ENCODE measurements at regions not wholly inside any gene's neighbourhood (a gene's known extent, or its start where the extent isn't known, plus 50 kb on each side); places are given as distances from the start of the nearest gene placed in this dataset.

DNA sequence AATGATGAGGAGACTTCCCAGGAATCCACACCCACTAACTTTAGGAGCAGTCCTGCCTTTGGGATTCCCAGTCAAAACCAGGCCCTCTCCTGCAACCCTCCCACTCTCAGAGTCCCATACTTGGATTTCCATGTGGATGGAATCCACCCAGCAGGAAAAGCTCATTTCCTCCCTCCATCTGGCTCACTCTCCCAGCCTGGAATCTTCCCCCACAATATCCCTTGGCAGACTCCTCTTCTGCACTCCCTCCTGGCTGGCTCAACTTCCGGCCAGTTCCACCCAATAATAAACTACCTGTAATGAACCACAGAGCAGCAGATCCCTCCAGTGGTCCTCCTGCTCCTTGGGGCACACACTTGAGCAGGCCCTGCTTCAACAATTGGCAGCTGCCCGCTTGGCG lies 102.8 kb upstream of the EGLN3 start (continued):
- TF ChIP-seq, protein P1, sequence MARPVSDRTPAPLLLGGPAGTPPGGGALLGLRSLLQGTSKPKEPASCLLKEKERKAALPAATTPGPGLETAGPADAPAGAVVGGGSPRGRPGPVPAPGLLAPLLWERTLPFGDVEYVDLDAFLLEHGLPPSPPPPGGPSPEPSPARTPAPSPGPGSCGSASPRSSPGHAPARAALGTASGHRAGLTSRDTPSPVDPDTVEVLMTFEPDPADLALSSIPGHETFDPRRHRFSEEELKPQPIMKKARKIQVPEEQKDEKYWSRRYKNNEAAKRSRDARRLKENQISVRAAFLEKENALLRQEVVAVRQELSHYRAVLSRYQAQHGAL (CRISPR knock-in tag; IDR thresholded peaks at IDR 0.05; ENCODE audit: not compliant biosample characterization), result peak; percentile 47
- TF ChIP-seq CBX2 (IDR thresholded peaks at IDR 0.05; ENCODE audit: low read depth, low read length) (no peak), CBX2 (CRISPR knock-in tag; IDR thresholded peaks at IDR 0.05; ENCODE audit: low read depth) (no peak), HNF4A (CRISPR knock-in tag; IDR thresholded peaks at IDR 0.05) (no peak), PCBP1 (IDR thresholded peaks at IDR 0.05; ENCODE audit: borderline replicate concordance, low read depth, low read length) (no peak), MED8 (CRISPR knock-in tag; IDR thresholded peaks at IDR 0.05; ENCODE audit: insufficient replicate concordance) (no peak), ZNF232 (CRISPR knock-in tag; IDR thresholded peaks at IDR 0.05; ENCODE audit: borderline replicate concordance) (peak; percentile 60; the same call in 1 of the 2 replicates), SUZ12 (IDR thresholded peaks at IDR 0.05; ENCODE audit: low read depth, low read length) (no peak), ZNF143 (CRISPR knock-in tag; IDR thresholded peaks at IDR 0.05) (no peak), SMARCC2 (IDR thresholded peaks at IDR 0.05) (no peak), MAFF (IDR thresholded peaks at IDR 0.05; ENCODE audit: low read depth, low read length) (no peak), HOXD1 (CRISPR knock-in tag; IDR thresholded peaks at IDR 0.05) (0 out of 2 replicates have a peak, but pooled peaks have one; percentile 51), EEA1 (CRISPR knock-in tag; IDR thresholded peaks at IDR 0.05; ENCODE audit: borderline replicate concordance) (no peak), KDM3A (CRISPR knock-in tag; IDR thresholded peaks at IDR 0.05; ENCODE audit: low read depth) (no peak), ZNF709 (CRISPR knock-in tag; IDR thresholded peaks at IDR 0.05) (no peak), ZNF773 (CRISPR knock-in tag; IDR thresholded peaks at IDR 0.05; ENCODE audit: borderline replicate concordance) (0 out of 2 replicates have a peak, but pooled peaks have one; percentile 26)
- TF ChIP-seq, protein P2, sequence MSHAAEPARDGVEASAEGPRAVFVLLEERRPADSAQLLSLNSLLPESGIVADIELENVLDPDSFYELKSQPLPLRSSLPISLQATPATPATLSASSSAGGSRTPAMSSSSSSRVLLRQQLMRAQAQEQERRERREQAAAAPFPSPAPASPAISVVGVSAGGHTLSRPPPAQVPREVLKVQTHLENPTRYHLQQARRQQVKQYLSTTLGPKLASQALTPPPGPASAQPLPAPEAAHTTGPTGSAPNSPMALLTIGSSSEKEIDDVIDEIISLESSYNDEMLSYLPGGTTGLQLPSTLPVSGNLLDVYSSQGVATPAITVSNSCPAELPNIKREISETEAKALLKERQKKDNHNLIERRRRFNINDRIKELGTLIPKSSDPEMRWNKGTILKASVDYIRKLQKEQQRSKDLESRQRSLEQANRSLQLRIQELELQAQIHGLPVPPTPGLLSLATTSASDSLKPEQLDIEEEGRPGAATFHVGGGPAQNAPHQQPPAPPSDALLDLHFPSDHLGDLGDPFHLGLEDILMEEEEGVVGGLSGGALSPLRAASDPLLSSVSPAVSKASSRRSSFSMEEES (CRISPR knock-in tag; IDR thresholded peaks at IDR 0.05), result no peak
- TF ChIP-seq, protein P3, sequence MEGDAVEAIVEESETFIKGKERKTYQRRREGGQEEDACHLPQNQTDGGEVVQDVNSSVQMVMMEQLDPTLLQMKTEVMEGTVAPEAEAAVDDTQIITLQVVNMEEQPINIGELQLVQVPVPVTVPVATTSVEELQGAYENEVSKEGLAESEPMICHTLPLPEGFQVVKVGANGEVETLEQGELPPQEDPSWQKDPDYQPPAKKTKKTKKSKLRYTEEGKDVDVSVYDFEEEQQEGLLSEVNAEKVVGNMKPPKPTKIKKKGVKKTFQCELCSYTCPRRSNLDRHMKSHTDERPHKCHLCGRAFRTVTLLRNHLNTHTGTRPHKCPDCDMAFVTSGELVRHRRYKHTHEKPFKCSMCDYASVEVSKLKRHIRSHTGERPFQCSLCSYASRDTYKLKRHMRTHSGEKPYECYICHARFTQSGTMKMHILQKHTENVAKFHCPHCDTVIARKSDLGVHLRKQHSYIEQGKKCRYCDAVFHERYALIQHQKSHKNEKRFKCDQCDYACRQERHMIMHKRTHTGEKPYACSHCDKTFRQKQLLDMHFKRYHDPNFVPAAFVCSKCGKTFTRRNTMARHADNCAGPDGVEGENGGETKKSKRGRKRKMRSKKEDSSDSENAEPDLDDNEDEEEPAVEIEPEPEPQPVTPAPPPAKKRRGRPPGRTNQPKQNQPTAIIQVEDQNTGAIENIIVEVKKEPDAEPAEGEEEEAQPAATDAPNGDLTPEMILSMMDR (CRISPR knock-in tag; IDR thresholded peaks at IDR 0.05), result 0 out of 2 replicates have a peak, but pooled peaks have one; percentile 5
- TF ChIP-seq, protein P4, sequence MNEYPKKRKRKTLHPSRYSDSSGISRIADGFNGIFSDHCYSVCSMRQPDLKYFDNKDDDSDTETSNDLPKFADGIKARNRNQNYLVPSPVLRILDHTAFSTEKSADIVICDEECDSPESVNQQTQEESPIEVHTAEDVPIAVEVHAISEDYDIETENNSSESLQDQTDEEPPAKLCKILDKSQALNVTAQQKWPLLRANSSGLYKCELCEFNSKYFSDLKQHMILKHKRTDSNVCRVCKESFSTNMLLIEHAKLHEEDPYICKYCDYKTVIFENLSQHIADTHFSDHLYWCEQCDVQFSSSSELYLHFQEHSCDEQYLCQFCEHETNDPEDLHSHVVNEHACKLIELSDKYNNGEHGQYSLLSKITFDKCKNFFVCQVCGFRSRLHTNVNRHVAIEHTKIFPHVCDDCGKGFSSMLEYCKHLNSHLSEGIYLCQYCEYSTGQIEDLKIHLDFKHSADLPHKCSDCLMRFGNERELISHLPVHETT (CRISPR knock-in tag; conservative IDR thresholded peaks at IDR 0.05), result no peak
- TF ChIP-seq, protein P5, sequence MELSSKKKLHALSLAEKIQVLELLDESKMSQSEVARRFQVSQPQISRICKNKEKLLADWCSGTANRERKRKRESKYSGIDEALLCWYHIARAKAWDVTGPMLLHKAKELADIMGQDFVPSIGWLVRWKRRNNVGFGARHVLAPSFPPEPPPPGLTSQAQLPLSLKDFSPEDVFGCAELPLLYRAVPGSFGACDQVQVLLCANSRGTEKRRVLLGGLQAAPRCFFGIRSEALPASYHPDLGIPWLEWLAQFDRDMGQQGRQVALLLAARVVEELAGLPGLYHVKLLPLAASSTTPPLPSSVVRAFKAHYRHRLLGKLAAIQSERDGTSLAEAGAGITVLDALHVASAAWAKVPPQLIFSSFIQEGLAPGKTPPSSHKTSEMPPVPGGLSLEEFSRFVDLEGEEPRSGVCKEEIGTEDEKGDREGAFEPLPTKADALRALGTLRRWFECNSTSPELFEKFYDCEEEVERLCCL (CRISPR knock-in tag; IDR thresholded peaks at IDR 0.05; ENCODE audit: borderline replicate concordance), result no peak
- TF ChIP-seq, protein P6, sequence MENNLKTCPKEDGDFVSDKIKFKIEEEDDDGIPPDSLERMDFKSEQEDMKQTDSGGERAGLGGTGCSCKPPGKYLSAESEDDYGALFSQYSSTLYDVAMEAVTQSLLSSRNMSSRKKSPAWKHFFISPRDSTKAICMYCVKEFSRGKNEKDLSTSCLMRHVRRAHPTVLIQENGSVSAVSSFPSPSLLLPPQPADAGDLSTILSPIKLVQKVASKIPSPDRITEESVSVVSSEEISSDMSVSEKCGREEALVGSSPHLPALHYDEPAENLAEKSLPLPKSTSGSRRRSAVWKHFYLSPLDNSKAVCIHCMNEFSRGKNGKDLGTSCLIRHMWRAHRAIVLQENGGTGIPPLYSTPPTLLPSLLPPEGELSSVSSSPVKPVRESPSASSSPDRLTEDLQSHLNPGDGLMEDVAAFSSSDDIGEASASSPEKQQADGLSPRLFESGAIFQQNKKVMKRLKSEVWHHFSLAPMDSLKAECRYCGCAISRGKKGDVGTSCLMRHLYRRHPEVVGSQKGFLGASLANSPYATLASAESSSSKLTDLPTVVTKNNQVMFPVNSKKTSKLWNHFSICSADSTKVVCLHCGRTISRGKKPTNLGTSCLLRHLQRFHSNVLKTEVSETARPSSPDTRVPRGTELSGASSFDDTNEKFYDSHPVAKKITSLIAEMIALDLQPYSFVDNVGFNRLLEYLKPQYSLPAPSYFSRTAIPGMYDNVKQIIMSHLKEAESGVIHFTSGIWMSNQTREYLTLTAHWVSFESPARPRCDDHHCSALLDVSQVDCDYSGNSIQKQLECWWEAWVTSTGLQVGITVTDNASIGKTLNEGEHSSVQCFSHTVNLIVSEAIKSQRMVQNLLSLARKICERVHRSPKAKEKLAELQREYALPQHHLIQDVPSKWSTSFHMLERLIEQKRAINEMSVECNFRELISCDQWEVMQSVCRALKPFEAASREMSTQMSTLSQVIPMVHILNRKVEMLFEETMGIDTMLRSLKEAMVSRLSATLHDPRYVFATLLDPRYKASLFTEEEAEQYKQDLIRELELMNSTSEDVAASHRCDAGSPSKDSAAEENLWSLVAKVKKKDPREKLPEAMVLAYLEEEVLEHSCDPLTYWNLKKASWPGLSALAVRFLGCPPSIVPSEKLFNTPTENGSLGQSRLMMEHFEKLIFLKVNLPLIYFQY (CRISPR knock-in tag; IDR thresholded peaks at IDR 0.05; ENCODE audit: borderline replicate concordance), result no peak

Measured in HepG2 (cell line).